Tibial artery (tissue), 4 donors: ENCODE measurements at regions not wholly inside any gene's neighbourhood (a gene's known extent, or its start where the extent isn't known, plus 50 kb on each side); places are given as distances from the start of the nearest gene placed in this dataset.
"Not testable (repeated sequence)": the region's sequence is repeated elsewhere in the genome, so short reads cannot be mapped to it uniquely, and the experiment has no call there.

Source experiments
- DNase-seq, 2 donors: peaks; one replicate each; pipeline ENCODE4 v3.0.0-alpha.2; 2019
- H3K27ac ChIP-seq, 2 donors: fragments of 200-600 bp; sonication (generic) in 1 of 2; 1 replicate in 1 of 2; 2 replicates in 1 of 2; pipeline ENCODE4 v1.5.1; 2018 to 2019; ENCODE audit warnings: mild to moderate bottlenecking in 1 of 2
- H3K27me3 ChIP-seq, 2 donors: fragments of 200-600 bp; sonication (generic) in 1 of 2; one replicate each; pipeline versions ENCODE4 v1.5.1 to v1.6.0; 2016 to 2019
- H3K36me3 ChIP-seq, 3 donors: fragments of 200-600 bp; sonication (generic) in 2 of 3; one replicate each; pipeline ENCODE4 v1.5.1; 2016 to 2019; ENCODE audit warnings: mild to moderate bottlenecking in 2 of 3
- H3K4me1 ChIP-seq, 4 donors: fragments of 200-600 bp; sonication (generic) in 2 of 4; 1 replicate in 3 of 4; 2 replicates in 1 of 4; pipeline ENCODE4 v1.5.1; 2016 to 2019
- H3K4me3 ChIP-seq, 2 donors: fragments of 200-600 bp; sonication (generic) in 1 of 2; 1 replicate in 1 of 2; 2 replicates in 1 of 2; pipeline ENCODE4 v1.5.1; 2018 to 2019; ENCODE audit warnings: mild to moderate bottlenecking in 2 of 2
- H3K9me3 ChIP-seq, 3 donors: fragments of 200-600 bp; sonication (generic) in 1 of 3; one replicate each; pipeline ENCODE4 v1.5.1; 2016 to 2019
- intact Hi-C: fragments of 100-400 bp; cut with DNase I; formaldehyde crosslinking; loops from one replicate; pipeline ENCODE4 v1.15.0; 2023; ENCODE audit warnings: low total_unique reads
- TF ChIP-seq, protein P1 (sequence below), 2 experiments: fragments of 200-600 bp in 1 of 2; fragments of 450-650 bp in 1 of 2; IDR thresholded peaks; one replicate each; pipeline ENCODE4 v1.5.1; 2017 to 2019; ENCODE audit warnings: antibody characterized with exemption in 2 of 2, mild to moderate bottlenecking in 1 of 2, moderate library complexity in 1 of 2

DNA sequence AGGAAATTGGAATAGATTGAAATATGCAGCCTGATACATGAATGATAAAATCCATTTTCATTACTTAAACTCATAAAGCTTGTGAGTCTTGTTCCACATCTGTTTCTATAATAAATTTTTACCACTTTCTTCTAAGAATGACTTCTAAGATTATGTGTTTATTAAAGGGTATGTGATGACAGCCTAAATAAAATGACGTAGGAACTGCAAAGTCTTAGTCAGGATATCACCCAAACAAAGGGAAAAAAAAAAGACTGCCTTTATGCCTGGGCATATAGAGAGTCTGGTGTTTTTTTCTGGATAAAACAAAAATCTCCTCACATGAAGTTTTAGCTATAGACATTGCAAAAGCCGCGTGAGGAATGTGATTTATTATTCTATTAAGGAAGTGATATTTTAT is 844.0 kb downstream of the DIPK2A start:
- no peak overlapping the region for H3K27ac ChIP-seq
- H3K4me3 ChIP-seq: no peak overlapping the region
- intact Hi-C loops: no loop called here
- no peaks in the 10 kb centered on the region for H3K36me3 ChIP-seq
- H3K9me3 ChIP-seq: no peaks in the 10 kb centered on the region
- no peak for DNase-seq
- TF ChIP-seq, protein P1, sequence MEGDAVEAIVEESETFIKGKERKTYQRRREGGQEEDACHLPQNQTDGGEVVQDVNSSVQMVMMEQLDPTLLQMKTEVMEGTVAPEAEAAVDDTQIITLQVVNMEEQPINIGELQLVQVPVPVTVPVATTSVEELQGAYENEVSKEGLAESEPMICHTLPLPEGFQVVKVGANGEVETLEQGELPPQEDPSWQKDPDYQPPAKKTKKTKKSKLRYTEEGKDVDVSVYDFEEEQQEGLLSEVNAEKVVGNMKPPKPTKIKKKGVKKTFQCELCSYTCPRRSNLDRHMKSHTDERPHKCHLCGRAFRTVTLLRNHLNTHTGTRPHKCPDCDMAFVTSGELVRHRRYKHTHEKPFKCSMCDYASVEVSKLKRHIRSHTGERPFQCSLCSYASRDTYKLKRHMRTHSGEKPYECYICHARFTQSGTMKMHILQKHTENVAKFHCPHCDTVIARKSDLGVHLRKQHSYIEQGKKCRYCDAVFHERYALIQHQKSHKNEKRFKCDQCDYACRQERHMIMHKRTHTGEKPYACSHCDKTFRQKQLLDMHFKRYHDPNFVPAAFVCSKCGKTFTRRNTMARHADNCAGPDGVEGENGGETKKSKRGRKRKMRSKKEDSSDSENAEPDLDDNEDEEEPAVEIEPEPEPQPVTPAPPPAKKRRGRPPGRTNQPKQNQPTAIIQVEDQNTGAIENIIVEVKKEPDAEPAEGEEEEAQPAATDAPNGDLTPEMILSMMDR (IDR thresholded peaks at IDR 0.05): no peak
- H3K4me1 ChIP-seq: no peaks in the 10 kb centered on the region
- no peaks in the 10 kb centered on the region for H3K27me3 ChIP-seq

DNA sequence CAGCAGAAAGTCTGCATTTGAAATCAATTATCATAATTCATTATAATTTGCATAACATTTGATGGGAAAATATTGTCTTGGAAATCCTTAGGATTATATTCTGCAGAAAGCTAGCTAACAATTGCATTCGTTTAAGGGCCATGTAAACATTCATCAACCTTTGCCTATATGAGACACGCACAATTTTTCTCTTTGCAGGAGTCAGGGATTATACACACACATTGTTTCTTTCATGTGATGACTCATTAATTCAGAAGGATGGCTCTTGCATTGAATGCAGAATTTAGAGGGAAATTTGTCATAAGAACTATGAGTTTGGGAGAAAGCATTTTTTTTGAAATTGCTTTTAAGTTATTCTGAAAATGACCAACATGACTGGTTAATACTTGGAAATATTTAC is 844.7 kb downstream of the DIPK2A start:
- Histone ChIP-seq H3K27ac (no peak overlapping the region), H3K27me3 (no peaks in the 10 kb centered on the region), H3K4me1 (no peaks in the 10 kb centered on the region), H3K4me3 (no peak overlapping the region), H3K9me3 (no peaks in the 10 kb centered on the region), H3K36me3 (no peaks in the 10 kb centered on the region)
- TF ChIP-seq, protein P1 (IDR thresholded peaks at IDR 0.05): no peak
- DNase-seq: no peak
- intact Hi-C loops: no loop called here

DNA sequence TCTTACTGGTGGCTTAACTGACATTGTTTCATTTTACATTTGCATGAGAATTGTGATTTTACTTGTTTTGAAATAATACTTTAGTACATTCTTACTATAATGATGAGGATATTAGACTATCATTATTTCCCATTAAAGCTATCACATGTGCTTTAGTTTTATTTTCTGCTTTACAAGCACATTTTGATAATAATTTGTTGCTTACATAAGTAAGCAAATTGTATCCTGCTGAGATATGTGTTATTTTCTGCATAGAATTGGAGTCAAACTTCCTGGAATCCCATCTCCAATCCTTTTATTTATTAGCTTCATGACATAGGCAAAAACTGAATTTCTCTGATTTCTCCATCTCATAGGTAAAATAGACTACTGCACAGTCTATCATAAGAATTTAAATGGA is 847.4 kb downstream of the DIPK2A start:
- Histone ChIP-seq H3K9me3 (no peaks in the 10 kb centered on the region), H3K4me3 (no peak overlapping the region), H3K36me3 (no peaks in the 10 kb centered on the region), H3K27ac (no peak overlapping the region), H3K27me3 (no peaks in the 10 kb centered on the region), H3K4me1 (no peaks in the 10 kb centered on the region)
- intact Hi-C loops: no loop called here
- DNase-seq: no peak
- TF ChIP-seq, protein P1 (IDR thresholded peaks at IDR 0.05): no peak

DNA sequence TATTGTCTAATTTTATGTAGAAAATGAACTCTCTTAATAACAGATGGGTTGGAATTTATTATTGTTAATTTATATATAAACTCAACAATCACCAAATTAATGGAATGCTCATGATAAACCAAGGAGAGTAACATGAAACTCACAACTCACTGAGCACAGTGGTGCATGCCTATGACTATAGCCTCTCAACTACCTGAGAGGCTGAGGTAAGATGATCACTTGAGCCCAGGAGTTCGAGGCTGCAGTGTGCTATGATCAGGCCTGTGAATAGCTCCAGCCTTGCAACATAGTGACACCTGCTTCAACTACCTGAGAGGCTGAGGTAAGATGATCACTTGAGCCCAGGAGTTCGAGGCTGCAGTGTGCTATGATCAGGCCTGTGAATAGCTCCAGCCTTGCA is 848.6 kb downstream of the DIPK2A start:
- H3K27me3 ChIP-seq, H3K4me1 ChIP-seq, intact Hi-C loops, H3K27ac ChIP-seq, H3K9me3 ChIP-seq, H3K36me3 ChIP-seq, H3K4me3 ChIP-seq, DNase-seq: not testable (repeated sequence)

DNA sequence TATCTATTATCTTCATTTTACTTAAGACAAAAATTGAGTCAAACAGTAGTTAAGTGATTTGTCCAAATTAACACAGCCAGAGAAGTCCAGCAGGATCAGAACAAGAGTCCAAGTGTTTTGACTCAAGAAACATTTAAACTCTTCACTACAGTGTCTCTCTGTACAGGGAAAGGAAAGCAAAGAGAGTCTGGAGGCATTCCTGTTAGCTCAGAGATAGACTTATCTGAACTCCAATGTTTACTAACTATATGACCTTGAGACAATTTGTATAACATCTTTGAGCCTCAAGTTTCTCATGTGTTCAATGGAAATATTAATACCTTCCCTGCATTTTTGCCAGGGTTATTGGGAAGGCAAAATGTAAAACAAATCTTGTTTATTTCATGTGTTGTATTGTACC is 849.1 kb downstream of the DIPK2A start:
- H3K36me3 ChIP-seq: no peaks in the 10 kb centered on the region
- no peaks in the 10 kb centered on the region for H3K27me3 ChIP-seq
- no peaks in the 10 kb centered on the region for H3K4me1 ChIP-seq
- no peaks in the 10 kb centered on the region for H3K9me3 ChIP-seq
- no peak overlapping the region for H3K27ac ChIP-seq
- no peak for DNase-seq
- intact Hi-C loops: no loop called here
- TF ChIP-seq, protein P1 (IDR thresholded peaks at IDR 0.05): no peak
- no peak overlapping the region for H3K4me3 ChIP-seq

DNA sequence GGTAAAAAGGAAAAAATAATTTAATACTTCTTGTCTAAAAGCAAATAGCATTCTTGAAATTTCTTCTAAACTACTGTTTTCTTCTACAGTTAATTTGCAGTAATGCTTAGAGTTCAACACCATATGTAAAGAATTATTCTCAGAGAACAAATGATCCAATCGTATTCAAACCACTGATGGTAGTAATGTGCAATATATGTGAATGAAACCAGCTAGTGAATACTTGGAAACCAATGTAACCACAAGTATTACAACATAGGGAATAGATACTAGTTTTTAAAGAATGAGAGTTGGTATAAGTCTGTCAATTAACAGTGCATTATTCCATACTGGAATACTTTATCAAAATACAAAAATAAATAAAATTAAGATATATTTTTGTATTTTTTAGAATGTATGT is 850.0 kb downstream of the DIPK2A start:
- DNase-seq: no peak
- Histone ChIP-seq H3K9me3 (no peaks in the 10 kb centered on the region), H3K27ac (no peak overlapping the region), H3K36me3 (no peaks in the 10 kb centered on the region), H3K27me3 (no peaks in the 10 kb centered on the region), H3K4me3 (no peak overlapping the region), H3K4me1 (no peaks in the 10 kb centered on the region)
- TF ChIP-seq, protein P1 (IDR thresholded peaks at IDR 0.05): no peak
- intact Hi-C loops: no loop called here
